ENCODE measurements at regions not wholly inside any gene's neighbourhood (a gene's known extent, or its start where the extent isn't known, plus 50 kb on each side); places are given as distances from the start of the nearest gene placed in this dataset.
"Not testable (repeated sequence)": the region's sequence is repeated elsewhere in the genome, so short reads cannot be mapped to it uniquely, and the experiment has no call there.

DNA sequence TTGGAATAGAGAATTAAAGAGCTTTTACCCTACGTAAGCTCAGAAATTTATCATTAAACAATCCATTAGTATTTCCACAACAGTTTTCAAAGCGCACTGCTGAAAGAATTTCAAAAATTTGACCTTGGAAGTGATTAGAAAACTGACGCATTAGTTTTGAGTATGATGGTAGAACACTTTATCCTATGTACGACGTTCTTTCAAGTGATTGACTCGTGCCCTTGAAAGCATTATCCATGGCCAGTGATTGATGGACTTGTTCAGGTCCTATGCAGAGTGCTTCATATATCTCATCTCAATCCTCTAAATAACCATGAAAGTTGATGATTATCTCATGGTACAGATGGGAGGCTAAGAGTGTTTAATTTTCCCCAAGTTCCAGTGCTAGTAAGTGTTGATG, 697.2 kb downstream of the USP25 start:
- DNase-seq = no peak

- no peak for DNase-seq
These were observed 697.9 kb downstream of the USP25 start for GRCh38 chr21:16427587-16428087.

DNA sequence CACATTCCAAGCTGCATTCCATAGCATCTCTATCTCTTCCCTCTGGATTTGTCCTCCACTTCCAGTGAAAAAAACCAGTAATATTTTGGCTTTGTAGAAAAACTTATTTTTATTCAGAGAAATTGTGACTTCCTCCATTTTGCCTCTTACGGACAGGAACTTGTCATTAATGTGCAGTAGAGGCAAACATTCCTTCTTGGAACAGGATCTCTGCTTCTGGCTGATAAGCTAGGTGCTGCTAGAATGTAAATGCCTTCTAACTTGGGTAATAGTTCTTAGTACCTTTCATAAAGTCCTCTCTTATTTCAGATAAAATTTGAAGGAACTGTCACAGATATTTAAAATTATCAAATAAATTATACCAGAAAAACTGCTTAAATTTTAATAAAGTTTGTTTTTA, 707.8 kb downstream of the USP25 start:
- DNase-seq = peak; percentile 69

DNA sequence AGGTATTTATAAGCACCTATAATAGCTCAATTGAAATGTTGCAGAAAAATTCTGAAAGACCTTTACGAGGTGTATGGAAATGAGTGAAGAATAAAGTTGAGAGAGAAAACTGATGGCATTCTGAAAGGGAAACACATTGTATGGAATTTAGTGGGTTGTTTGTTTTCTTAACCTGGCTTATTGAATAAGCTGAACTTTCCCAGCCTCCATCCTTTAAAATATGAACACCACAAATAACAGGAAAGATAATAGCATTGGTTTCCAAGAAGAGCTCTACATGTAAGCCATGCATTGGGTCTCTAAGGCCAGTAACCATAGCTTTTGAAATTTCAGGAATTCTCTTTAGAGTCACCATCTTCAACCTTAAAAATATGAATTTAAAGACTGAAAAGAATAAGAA, 709.0 kb downstream of the USP25 start:
- no peak for DNase-seq

DNA sequence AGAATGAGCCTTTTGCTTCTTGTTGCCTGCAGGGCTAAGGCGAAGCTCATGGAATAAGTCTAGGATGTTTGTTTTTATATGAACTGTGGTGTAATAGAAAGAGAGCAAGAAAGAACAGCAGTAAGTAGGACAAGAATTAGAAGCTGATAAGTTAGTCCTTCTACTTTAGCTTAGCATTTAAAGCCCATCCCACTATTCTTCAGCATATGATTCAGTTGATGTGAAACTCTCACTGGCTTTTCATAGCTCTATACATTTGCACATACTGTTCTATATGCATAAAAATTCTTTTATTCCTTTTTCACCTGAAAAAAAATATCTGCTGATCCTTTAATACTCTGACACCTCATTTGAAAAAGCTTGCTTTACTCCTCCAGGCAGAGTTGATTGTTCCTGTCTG, 712.0 kb downstream of the USP25 start:
- DNase-seq = no peak

DNA sequence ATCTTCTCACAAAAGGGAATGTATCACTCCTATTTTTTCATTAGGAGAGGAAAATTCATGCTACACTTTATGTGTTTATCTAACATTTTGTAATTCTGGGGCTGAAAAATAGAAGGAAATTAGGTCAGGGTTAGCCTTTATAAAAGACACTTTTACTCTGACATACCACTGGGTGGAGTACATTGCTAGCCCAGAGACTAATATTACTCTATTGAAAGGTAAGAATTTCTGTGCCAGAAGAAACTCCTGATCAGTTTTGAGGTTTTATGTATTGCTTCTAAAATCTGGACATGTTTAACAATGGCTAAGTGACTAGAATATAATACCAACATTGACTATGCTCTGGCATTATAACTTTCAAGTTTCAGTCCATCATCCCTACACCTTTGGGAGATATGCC, 724.6 kb downstream of the USP25 start:
- DNase-seq = peak; percentile 28

- DNase-seq = no peak
These were observed 725.7 kb downstream of the USP25 start for GRCh38 chr21:16455526-16455925.

DNA sequence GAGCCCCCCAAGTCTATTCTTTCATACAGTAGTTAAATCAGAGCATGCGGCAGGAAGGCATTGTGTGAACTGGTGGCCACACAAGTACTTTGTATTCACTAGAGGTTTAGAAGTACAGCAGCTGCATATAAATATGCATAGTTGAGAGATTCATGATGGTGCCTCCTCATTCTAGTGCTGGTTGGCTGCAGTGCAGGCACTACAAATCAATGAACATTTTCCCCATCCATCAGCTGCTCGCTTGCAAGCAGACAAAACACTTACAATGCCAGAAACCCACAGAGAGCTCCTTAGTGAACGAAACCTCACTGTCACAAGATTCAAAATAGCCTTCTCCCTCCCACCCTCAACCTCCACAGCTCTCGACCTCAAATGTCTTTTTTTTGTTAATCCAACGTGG, 726.2 kb downstream of the USP25 start:
- DNase-seq = no peak

- DNase-seq = no peak
These were observed 727.7 kb downstream of the USP25 start for GRCh38 chr21:16457498-16457897.

- peak; percentile 43 for DNase-seq
These were observed 731.2 kb downstream of the USP25 start for GRCh38 chr21:16460936-16461335.

DNA sequence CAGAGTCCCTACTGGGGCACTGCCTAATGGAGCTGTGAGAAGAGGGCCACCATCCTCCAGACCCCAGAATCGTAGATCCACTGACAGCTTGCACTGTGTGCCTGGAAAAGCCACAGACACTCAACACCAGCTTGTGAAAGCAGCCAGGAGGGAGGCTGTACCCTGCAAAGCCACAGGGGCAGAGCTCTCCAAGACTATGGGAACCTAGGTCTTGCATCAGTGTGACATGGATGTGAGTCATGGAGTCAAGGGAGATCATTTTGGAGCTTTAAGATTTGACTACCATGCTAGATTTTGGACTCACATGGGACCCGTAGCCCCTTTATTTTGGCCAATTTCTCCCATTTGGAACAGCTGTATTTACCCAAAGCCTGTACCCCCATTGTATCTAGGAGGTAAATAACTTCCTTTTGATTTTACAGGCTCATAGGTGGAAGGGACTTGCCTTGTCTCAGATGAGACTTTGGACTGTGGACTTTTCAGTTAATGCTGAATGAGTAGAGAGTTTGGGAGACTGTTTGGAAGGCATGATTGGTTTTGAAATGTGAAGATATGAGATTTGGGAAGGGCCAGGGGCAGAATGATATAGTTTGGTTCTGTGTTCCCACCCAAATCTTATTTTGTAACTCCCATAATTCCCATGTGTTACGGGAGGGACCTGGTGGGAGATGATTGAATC, 734.6 kb downstream of the USP25 start:
- not testable (repeated sequence) for DNase-seq

GRCh38 chr21:16468184-16468583, 738.4 kb downstream of the USP25 start:
- DNase-seq = no peak

DNA sequence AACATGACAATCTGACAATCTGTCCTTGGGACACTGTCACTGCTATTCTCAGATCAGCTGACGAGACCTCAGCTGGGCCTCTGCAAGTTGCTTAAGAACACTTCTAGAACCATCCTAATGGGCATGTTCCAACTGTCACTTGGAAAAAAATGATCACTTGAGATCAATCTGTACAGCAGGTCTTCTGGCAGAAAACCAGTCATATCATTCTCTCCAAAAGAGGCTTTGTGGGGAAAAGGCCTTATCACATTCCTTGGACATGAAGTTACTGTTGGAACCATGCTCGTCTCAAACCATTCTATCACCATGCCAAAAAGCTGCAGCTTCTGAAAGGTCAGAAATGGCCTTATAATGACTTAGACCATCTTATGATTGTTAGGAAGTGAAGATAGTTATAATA, 744.2 kb downstream of the USP25 start:
- DNase-seq = peak; percentile 9

- no peak for DNase-seq
These were observed 746.5 kb downstream of the USP25 start for GRCh38 chr21:16476056-16476825.

- DNase-seq = no peak
These were observed 758.3 kb downstream of the USP25 start for GRCh38 chr21:16488042-16488441.

DNA sequence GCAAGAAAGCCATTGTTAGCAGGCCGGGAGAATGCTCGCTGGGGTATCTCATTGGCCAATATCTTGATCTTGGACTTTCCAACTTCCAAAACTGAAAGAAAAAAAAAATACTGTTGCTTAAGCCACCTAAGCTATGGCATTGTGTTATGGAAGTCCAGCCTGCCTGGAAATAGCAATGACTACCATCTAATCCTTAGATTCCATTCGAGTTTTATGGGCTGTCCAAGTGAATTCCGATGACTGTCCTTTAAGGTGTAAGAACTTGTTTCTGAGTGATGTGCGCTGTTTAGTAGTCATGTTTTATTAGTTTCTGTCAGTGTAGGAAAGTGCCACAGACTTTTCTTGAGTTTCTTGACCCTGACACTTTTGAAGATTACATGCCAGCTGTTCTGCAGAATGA, 762.6 kb downstream of the USP25 start:
- DNase-seq = no peak

GRCh38 chr21:16492892-16493291, 763.1 kb downstream of the USP25 start:
- peak; percentile 61 for DNase-seq

GRCh38 chr21:16496609-16497008, 766.8 kb downstream of the USP25 start:
- DNase-seq = no peak

DNA sequence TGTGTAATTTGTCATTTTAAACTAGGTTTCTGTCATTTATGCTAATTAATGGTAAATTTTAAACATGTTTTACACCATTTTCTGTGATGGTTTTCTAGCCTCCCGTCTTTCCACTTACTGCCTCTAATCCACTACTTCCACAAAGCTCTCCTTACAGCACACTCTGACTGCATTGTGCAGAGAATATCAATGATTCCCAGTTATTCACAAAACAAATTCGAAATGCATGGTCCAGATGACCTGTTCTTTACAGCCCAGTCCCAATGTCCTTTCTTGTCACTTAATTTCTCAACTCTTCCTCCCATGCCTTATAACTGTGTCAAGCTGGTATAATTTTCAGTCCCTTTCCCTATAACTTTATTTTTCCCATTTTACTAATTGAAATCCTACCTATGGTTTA, 770.5 kb downstream of the USP25 start:
- no peak for DNase-seq

- DNase-seq = no peak
These were observed 772.5 kb downstream of the USP25 start for GRCh38 chr21:16502273-16502672.

- no peak for DNase-seq
These were observed 773.1 kb downstream of the USP25 start for GRCh38 chr21:16502897-16503296.

- no peak for DNase-seq
These were observed 774.5 kb downstream of the USP25 start for GRCh38 chr21:16504281-16504680.

GRCh38 chr21:16504766-16505165, 775.0 kb downstream of the USP25 start:
- no peak for DNase-seq

GRCh38 chr21:16509476-16509875, 779.7 kb downstream of the USP25 start:
- no peak for DNase-seq

DNA sequence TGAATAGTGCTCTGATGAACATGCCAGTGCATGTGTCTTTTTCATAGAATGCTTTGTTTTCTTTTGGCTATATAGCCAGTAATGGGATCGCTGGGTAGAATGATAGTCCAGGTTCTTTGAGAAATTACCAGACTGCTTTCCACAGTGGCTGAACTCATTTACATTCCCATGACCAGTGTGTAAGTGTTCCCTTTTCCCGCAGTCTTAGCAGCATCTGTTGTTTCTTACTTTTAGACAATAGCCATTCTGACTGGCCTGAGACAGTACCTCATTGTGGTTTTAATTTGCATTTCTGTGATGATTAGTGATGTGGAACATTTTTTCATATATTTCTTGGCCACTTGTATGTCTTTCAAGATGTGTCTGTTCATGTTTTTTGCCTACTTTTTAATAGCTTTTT, 784.5 kb downstream of the USP25 start:
- DNase-seq = no peak
